ENCODE measurements at regions not wholly inside any gene's neighbourhood (a gene's known extent, or its start where the extent isn't known, plus 50 kb on each side); places are given as distances from the start of the nearest gene placed in this dataset.

DNA sequence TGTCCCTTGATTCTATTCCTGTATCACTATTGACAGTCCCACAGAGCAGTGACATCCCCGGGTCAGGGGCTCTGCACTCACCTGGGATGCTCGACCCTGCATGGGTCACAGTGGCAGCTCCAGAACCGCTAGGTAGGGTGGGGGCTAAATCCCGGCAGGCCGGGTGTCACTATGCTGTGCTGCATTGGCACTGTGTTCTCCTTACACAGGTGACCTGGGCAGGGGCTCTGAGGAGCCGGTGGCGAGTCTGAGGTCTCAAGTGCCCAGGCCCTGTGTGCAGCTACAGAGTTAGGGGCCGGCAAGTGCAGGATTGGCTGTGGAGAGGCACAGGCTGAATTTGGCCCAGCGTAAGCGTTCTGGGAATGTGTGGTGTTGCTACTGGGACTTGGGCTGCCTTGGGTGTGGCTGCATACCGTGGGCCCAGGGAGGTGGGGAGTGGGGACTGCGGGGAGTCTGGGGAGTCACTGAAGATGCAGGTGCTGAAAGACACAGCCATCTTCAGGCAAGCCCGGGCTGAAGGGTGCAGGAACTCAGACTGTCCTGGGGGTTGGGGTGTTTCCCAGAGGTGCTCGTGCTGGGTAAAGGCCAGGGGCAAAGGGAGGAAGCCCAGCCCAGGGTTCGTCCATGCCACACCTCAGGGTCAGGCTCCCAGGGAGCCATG is 102.6 kb upstream of the PRR20G start:
- DNase-seq (ENCODE audit: low spot score) (no peak), ATAC-seq (ENCODE audit: insufficient number of reproducible peaks, low FRiP score, low read depth) (no peak)
- Histone ChIP-seq H3K27ac (no peak overlapping the region), H3K27me3 (replicated peaks; ENCODE audit: insufficient read depth) (no peaks in the 10 kb centered on the region), H3K4me3 (no peak overlapping the region), H3K4me1 (ENCODE audit: control insufficient read depth in 1 of 2, low read depth in 2 of 2) (no peaks in the 10 kb centered on the region), H3K36me3 (no peaks in the 10 kb centered on the region), H3K9me3 (no peaks in the 10 kb centered on the region)
- TF ChIP-seq, protein P1, sequence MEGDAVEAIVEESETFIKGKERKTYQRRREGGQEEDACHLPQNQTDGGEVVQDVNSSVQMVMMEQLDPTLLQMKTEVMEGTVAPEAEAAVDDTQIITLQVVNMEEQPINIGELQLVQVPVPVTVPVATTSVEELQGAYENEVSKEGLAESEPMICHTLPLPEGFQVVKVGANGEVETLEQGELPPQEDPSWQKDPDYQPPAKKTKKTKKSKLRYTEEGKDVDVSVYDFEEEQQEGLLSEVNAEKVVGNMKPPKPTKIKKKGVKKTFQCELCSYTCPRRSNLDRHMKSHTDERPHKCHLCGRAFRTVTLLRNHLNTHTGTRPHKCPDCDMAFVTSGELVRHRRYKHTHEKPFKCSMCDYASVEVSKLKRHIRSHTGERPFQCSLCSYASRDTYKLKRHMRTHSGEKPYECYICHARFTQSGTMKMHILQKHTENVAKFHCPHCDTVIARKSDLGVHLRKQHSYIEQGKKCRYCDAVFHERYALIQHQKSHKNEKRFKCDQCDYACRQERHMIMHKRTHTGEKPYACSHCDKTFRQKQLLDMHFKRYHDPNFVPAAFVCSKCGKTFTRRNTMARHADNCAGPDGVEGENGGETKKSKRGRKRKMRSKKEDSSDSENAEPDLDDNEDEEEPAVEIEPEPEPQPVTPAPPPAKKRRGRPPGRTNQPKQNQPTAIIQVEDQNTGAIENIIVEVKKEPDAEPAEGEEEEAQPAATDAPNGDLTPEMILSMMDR (IDR thresholded peaks at IDR 0.05), result no peak

DNA sequence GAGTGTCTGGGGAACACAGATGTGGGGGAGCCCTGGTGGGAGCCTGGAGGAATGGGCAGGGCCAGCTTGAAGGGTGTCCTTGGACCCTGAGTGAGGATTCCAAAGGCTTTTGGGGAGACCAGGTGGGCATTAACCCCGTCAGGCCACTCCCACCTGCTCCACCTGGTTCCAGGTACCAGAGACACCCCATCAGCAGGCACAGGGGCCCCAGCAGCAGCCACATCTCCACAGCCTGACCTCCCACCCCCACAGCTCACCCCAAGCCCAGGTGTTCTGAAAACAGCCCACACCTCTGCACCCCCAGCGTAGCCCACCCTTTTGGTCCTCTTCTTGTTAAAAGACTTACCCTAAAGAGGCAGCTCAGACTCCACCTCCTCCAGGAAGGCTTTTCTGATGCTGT is 102.1 kb upstream of the PRR20G start:
- no peaks in the 10 kb centered on the region for H3K9me3 ChIP-seq
- no peaks in the 10 kb centered on the region for H3K27me3 ChIP-seq (replicated peaks; ENCODE audit: insufficient read depth)
- no peak for ATAC-seq (ENCODE audit: insufficient number of reproducible peaks, low FRiP score, low read depth)
- H3K27ac ChIP-seq, result no peak overlapping the region
- DNase-seq (ENCODE audit: low spot score), result no peak
- no peaks in the 10 kb centered on the region for H3K36me3 ChIP-seq
- H3K4me3 ChIP-seq, result no peak overlapping the region
- H3K4me1 ChIP-seq (ENCODE audit: control insufficient read depth in 1 of 2, low read depth in 2 of 2), result no peaks in the 10 kb centered on the region
- TF ChIP-seq, protein P1 (IDR thresholded peaks at IDR 0.05), result no peak

DNA sequence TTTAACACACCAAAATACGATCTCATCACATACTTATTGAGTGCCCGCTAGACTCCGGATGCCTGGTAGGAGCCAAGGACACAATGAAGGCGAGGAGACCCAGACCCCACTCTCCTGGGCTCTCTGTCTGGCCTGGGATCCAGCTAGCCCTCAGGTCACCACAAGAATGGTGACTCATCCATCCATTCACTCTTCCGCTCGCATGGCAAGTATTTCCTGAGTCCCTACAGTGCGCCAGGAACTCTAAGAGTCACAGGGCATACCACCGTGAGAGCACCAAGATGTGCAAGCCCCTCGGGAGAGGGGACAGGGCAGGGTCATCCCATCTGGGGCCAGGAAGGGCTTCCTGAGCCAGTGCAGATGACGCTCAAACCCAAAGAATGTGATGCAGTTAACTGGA is 101.6 kb upstream of the PRR20G start:
- TF ChIP-seq, protein P1 (IDR thresholded peaks at IDR 0.05), result no peak
- Histone ChIP-seq H3K4me1 (ENCODE audit: control insufficient read depth in 1 of 2, low read depth in 2 of 2) (no peaks in the 10 kb centered on the region), H3K9me3 (no peaks in the 10 kb centered on the region), H3K27ac (no peak overlapping the region), H3K36me3 (no peaks in the 10 kb centered on the region), H3K27me3 (replicated peaks; ENCODE audit: insufficient read depth) (no peaks in the 10 kb centered on the region), H3K4me3 (no peak overlapping the region)
- DNase-seq (ENCODE audit: low spot score) (no peak), ATAC-seq (ENCODE audit: insufficient number of reproducible peaks, low FRiP score, low read depth) (no peak)

DNA sequence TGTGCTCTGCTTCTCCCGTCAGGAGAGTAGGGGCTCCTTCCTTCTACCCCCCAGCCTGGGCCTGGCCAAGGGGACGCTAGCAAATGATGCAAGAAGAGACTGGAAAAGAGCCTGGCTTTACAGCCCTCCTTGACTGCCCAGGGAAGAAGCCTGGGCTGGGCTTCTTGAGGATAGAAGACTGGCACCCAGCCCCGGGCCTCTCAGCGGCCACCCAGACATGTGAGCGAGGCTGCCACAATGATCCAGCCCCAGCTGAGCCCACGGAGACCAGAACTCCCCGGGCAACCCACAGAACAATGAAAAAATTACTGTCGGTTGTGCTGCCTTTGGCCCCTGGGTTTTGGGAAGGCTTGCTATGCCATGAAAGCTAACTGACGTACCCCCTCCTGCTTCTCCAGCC is 100.6 kb upstream of the PRR20G start:
- TF ChIP-seq, protein P1 (IDR thresholded peaks at IDR 0.05), result no peak
- no peak overlapping the region for H3K27ac ChIP-seq
- no peaks in the 10 kb centered on the region for H3K27me3 ChIP-seq (replicated peaks; ENCODE audit: insufficient read depth)
- ATAC-seq (ENCODE audit: insufficient number of reproducible peaks, low FRiP score, low read depth) (no peak), DNase-seq (ENCODE audit: low spot score) (no peak)
- H3K36me3 ChIP-seq, result no peaks in the 10 kb centered on the region
- no peaks in the 10 kb centered on the region for H3K9me3 ChIP-seq
- no peak overlapping the region for H3K4me3 ChIP-seq
- no peaks in the 10 kb centered on the region for H3K4me1 ChIP-seq (ENCODE audit: control insufficient read depth in 1 of 2, low read depth in 2 of 2)

DNA sequence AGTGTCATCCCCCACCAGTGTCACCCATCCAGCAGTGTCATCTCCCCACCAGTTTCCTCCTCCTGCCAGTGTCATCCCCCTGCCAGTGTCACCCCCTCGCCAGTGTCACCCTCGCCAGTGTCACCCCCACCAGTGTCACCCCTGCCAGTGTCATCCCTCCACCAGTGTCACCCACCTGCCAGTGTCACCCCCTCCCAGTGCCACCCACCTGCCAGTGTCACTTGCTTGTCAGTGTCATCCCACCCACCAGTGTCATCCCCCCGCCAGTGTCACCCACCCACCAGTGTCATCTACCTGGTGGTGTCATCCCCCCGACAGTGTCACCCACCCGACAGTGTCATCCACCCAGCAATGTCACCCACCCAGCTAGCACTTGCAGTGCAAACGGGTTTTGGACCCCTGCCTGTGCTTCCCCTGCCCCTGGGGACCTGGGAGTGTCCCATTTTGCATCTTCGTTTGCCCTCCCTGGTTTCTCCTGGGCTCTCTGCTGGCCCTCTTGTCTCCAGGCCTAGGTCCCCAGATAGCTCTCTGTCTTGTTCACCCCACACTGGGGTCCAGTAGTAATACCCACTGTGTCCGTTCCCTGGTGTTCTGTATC is 99.8 kb upstream of the PRR20G start:
- no peaks in the 10 kb centered on the region for H3K9me3 ChIP-seq
- TF ChIP-seq, protein P1 (IDR thresholded peaks at IDR 0.05), result no peak
- H3K27ac ChIP-seq, result no peak overlapping the region
- no peak overlapping the region for H3K4me3 ChIP-seq
- ATAC-seq (ENCODE audit: insufficient number of reproducible peaks, low FRiP score, low read depth) (no peak), DNase-seq (ENCODE audit: low spot score) (no peak)
- no peaks in the 10 kb centered on the region for H3K4me1 ChIP-seq (ENCODE audit: control insufficient read depth in 1 of 2, low read depth in 2 of 2)
- H3K27me3 ChIP-seq (replicated peaks; ENCODE audit: insufficient read depth), result no peaks in the 10 kb centered on the region
- H3K36me3 ChIP-seq, result no peaks in the 10 kb centered on the region

Data from thoracic aorta (tissue), 2 donors.